Right lobe of liver (tissue), 6 donors: ENCODE measurements at regions not wholly inside any gene's neighbourhood (a gene's known extent, or its start where the extent isn't known, plus 50 kb on each side); places are given as distances from the start of the nearest gene placed in this dataset.

Experiments
- ATAC-seq, 4 donors: fragments of 200-7000 bp; cut with Tn5 transposase; one replicate each; pipeline ENCODE4 v1.9.1; 2020; ENCODE audit warnings: mild to moderate bottlenecking in 4 of 4, moderate library complexity in 4 of 4
- DNase-seq, 3 donors: peaks; one replicate each; pipeline ENCODE4 v3.0.0-alpha.2; 2020
- H3K27ac ChIP-seq, 3 donors: fragments of 200-600 bp; one replicate each; pipeline ENCODE4 v1.8.0; 2022
- H3K27me3 ChIP-seq, 2 donors: fragments of 200-600 bp; one replicate each; pipeline ENCODE4 v1.8.0; 2022
- H3K36me3 ChIP-seq, 4 donors: fragments of 200-600 bp; sonication (generic) in 1 of 4; one replicate each; pipeline versions ENCODE4 v1.5.1 to v1.8.0; 2017 to 2022; ENCODE audit warnings: control low read depth in 1 of 4
- H3K4me1 ChIP-seq, 4 donors: fragments of 200-600 bp; sonication (generic) in 1 of 4; one replicate each; pipeline versions ENCODE4 v1.5.1 to v1.8.0; 2017 to 2022; ENCODE audit warnings: control low read depth in 1 of 4
- H3K4me3 ChIP-seq, 3 donors: fragments of 200-600 bp; one replicate each; pipeline ENCODE4 v1.8.0; 2022
- H3K9me3 ChIP-seq, 4 donors: fragments of 200-600 bp; sonication (generic) in 1 of 4; one replicate each; pipeline versions ENCODE4 v1.5.1 to v1.8.0; 2017 to 2022; ENCODE audit warnings: control low read depth in 1 of 4
- POLR2A ChIP-seq: fragments of 450-650 bp; IDR thresholded peaks from one replicate; pipeline ENCODE4 v1.6.1; 2017; ENCODE audit warnings: antibody characterized with exemption, mild to moderate bottlenecking
- WGBS: methylation state at CpG from one replicate; pipeline ENCODE4 v1.1.6; 2018; ENCODE audit warnings: low coverage, low lambda C conversion rate; ENCODE audit not compliant: insufficient coverage; ENCODE audit errors: missing lambda C conversion rate; 5-methylcytosine and 5-hydroxymethylcytosine counted together
- intact Hi-C, 2 donors: fragments of 100-400 bp; cut with DNase I; formaldehyde crosslinking; loops; one replicate each; pipeline versions ENCODE4 v1.11.2 to v1.14.1; 2022
- TF ChIP-seq, protein P1 (sequence below), 4 donors: fragments of 200-600 bp in 3 of 4; fragments of 450-650 bp in 1 of 4; IDR thresholded peaks; one replicate each; pipeline versions ENCODE4 v1.5.1 to v1.8.0; 2016 to 2022; ENCODE audit warnings: antibody characterized with exemption in 4 of 4, mild to moderate bottlenecking in 2 of 4
- donor health status: DM: no; HTN: yes; CAD: no.
- donor health status: DM: no; HTN: no; CAD: no.
- donor health status: DM: no; HTN: no; CAD: no.
- donor health status: DM: no; HTN: yes; CAD: no.
- donor health status: DM: no; HTN: yes; CAD: no.

DNA sequence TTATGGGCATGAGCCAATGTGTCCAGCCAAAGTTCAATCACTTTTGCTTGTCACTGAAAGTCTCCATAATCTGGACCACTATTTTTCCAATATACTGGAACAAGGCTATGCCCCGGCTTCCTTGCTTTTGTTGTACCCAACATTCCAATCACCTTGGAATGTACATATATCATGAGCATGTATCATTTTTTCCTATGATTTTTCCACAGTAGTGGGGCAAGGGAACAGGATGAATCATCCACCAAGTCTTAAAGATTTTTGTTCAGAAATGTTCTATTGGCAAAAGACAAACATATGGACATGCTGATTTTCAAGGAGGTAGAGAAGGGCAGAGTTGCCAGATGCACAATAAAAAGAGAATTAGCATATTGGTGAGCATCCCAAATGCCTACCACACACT is 548.1 kb upstream of the INTU start:
- WGBS = 80% methylated on average over 1 of the region's 1 CpG
- no peak for TF ChIP-seq POLR2A
- TF ChIP-seq, protein P1, sequence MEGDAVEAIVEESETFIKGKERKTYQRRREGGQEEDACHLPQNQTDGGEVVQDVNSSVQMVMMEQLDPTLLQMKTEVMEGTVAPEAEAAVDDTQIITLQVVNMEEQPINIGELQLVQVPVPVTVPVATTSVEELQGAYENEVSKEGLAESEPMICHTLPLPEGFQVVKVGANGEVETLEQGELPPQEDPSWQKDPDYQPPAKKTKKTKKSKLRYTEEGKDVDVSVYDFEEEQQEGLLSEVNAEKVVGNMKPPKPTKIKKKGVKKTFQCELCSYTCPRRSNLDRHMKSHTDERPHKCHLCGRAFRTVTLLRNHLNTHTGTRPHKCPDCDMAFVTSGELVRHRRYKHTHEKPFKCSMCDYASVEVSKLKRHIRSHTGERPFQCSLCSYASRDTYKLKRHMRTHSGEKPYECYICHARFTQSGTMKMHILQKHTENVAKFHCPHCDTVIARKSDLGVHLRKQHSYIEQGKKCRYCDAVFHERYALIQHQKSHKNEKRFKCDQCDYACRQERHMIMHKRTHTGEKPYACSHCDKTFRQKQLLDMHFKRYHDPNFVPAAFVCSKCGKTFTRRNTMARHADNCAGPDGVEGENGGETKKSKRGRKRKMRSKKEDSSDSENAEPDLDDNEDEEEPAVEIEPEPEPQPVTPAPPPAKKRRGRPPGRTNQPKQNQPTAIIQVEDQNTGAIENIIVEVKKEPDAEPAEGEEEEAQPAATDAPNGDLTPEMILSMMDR (IDR thresholded peaks at IDR 0.05) = no peak
- Histone ChIP-seq H3K27ac (no peak overlapping the region), H3K4me3 (no peak overlapping the region), H3K9me3 (no peaks in the 10 kb centered on the region), H3K27me3 (no peaks in the 10 kb centered on the region), H3K36me3 (no peaks in the 10 kb centered on the region), H3K4me1 (no peaks in the 10 kb centered on the region)
- ATAC-seq (no peak), DNase-seq (no peak)
- intact Hi-C loops = no loop called here

DNA sequence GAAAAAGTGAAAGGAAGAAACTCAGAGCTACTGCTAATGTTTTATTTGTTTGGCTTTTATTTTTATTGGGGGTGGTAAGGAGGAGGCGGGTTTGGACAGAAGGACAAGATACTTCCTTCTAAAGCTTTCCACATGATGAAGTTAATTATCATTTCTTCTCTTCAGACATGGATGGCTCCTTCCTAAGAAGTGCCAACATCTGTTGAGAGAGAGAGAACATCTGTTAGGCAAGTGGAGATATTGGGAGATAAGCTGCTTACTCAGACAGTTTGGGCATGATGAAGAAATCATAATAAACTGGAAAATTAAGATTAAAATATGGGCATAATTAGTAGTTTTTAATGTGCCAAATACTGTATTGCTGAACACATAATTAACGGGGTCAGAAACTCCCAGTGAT is 535.7 kb upstream of the INTU start:
- ATAC-seq = no peak
- Histone ChIP-seq H3K36me3 (no peaks in the 10 kb centered on the region), H3K9me3 (no peaks in the 10 kb centered on the region), H3K27ac (no peak overlapping the region), H3K4me3 (no peak overlapping the region), H3K4me1 (no peaks in the 10 kb centered on the region), H3K27me3 (no peaks in the 10 kb centered on the region)
- no peak for DNase-seq
- intact Hi-C loops = no loop called here
- WGBS = 43% methylated on average over 2 of the region's 2 CpGs
- TF ChIP-seq, protein P1 (IDR thresholded peaks at IDR 0.05) = no peak
- no peak for TF ChIP-seq POLR2A

DNA sequence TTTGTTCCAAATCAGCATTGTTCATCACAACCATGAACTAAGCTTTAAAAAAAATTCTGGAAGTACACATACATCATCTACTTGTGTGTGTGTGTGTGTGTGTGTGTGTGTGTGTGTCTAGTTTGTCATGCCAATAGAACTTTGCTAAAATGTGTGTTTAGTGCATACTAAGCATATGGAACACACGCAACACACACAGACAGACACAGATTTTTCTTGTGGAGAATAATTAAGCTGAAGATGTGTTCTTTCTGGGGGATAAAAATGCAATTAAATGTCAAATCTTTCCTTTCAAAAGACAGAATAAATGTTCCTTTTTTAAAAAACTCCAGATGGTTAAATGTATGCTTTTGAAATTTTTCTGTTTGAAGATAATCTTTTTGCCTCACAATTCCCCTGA is 530.4 kb upstream of the INTU start:
- Histone ChIP-seq H3K4me1 (no peaks in the 10 kb centered on the region), H3K9me3 (no peaks in the 10 kb centered on the region), H3K27me3 (no peaks in the 10 kb centered on the region), H3K27ac (no peak overlapping the region), H3K4me3 (no peak overlapping the region), H3K36me3 (no peaks in the 10 kb centered on the region)
- TF ChIP-seq, protein P1 (IDR thresholded peaks at IDR 0.05) = no peak
- TF ChIP-seq POLR2A = no peak
- ATAC-seq = no peak
- WGBS = 43% methylated on average over 1 of the region's 1 CpG
- intact Hi-C loops = no loop called here
- no peak for DNase-seq

DNA sequence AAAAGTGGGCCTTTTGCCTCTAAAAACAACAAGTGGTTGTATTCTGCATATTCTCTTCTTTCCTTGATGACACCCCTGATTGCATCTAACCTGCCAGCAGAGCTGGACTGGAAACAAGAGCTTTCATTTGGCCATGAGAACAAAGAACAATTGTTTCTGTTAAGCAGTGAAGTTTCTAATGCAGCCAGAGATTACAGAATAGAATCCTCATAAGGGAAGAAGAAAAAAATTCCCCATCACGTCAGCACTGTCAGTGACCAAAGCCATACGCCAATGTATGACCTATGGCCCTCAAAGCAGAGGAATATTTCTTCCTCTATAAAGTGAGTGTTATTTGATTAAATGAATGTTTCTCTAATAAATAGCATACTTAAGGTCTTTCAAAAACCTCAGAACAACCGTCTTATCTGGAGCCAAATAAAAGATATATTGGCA is 529.1 kb upstream of the INTU start:
- no peaks in the 10 kb centered on the region for H3K27me3 ChIP-seq
- no peak overlapping the region for H3K27ac ChIP-seq
- no peaks in the 10 kb centered on the region for H3K36me3 ChIP-seq
- H3K4me1 ChIP-seq = no peaks in the 10 kb centered on the region
- WGBS = 50% methylated on average over 3 of the region's 3 CpGs
- intact Hi-C loops = no loop called here
- no peaks in the 10 kb centered on the region for H3K9me3 ChIP-seq
- no peak for TF ChIP-seq POLR2A
- TF ChIP-seq, protein P1 (IDR thresholded peaks at IDR 0.05) = no peak
- no peak for ATAC-seq
- no peak overlapping the region for H3K4me3 ChIP-seq
- DNase-seq = no peak

- Histone ChIP-seq H3K27ac (no peak overlapping the region), H3K36me3 (no peaks in the 10 kb centered on the region), H3K27me3 (no peaks in the 10 kb centered on the region), H3K4me1 (no peaks in the 10 kb centered on the region), H3K4me3 (no peak overlapping the region), H3K9me3 (no peaks in the 10 kb centered on the region)
- ATAC-seq = no peak
- intact Hi-C loops = no loop called here
- DNase-seq = no peak
- TF ChIP-seq, protein P1 (IDR thresholded peaks at IDR 0.05) = no peak
Observed at GRCh38 chr4:127113844-127114362, 518.9 kb upstream of the INTU start.
